H1 (cell line): ENCODE measurements at regions not wholly inside any gene's neighbourhood (a gene's known extent, or its start where the extent isn't known, plus 50 kb on each side); places are given as distances from the start of the nearest gene placed in this dataset.

Source experiments
- CTCF ChIA-PET: fragments of 300-600 bp; sonication (Branson Sonifier 250); formaldehyde crosslinking; loops from one replicate; lab custom pipeline; 2021; ENCODE audit not compliant: partially characterized antibody; lab: Charles Lee
- POLR2A ChIA-PET: fragments of 300-600 bp; sonication (Branson Sonifier 250); formaldehyde crosslinking; loops from one replicate; lab custom pipeline; 2021; ENCODE audit warnings: inconsistent platforms; ENCODE audit not compliant: partially characterized antibody; lab: Charles Lee
- DNase-seq, 2 experiments: peaks; one replicate each; pipeline versions ENCODE4 v3.0.0 to v3.0.0-alpha.2; 2010 to 2022; ENCODE audit warnings: low spot score in 2 of 2, low read depth in 1 of 2, mixed read lengths in 1 of 2
- FAIRE-seq: peaks from 2 replicates; lab custom pipeline; 2011; peaks lifted over from hg19 to GRCh38; lab: Jason Lieb, UNC
- H2AFZ ChIP-seq: 2 replicates; pipeline ENCODE4 v1.8.1; 2012; ENCODE audit warnings: low read length, inconsistent platforms
- H2AK5ac ChIP-seq: 2 replicates; pipeline ENCODE4 v1.6.1; 2013; ENCODE audit warnings: low read depth, low read length
- H2BK120ac ChIP-seq: replicated peaks from 2 replicates; pipeline ENCODE3; 2013; ENCODE audit warnings: low read depth, low read length, inconsistent platforms
- H2BK12ac ChIP-seq: 2 replicates; pipeline ENCODE4 v1.6.1; 2013; ENCODE audit warnings: low read depth, low read length
- H2BK15ac ChIP-seq: 2 replicates; pipeline ENCODE4 v1.6.1; 2013; ENCODE audit warnings: low read length
- H2BK20ac ChIP-seq: 2 replicates; pipeline ENCODE4 v1.6.1; 2013; ENCODE audit warnings: low read length
- H2BK5ac ChIP-seq: 2 replicates; pipeline ENCODE4 v1.6.1; 2013; ENCODE audit warnings: low read depth, low read length
- H3K14ac ChIP-seq: 2 replicates; pipeline ENCODE4 v1.6.1; 2013; ENCODE audit warnings: inconsistent platforms; ENCODE audit not compliant: insufficient read length
- H3K18ac ChIP-seq: 2 replicates; pipeline ENCODE4 v1.6.1; 2013; ENCODE audit warnings: low read length; ENCODE audit errors: extremely low read depth
- H3K23ac ChIP-seq: 2 replicates; pipeline ENCODE4 v1.6.1; 2013; ENCODE audit warnings: inconsistent platforms; ENCODE audit not compliant: insufficient read length
- H3K23me2 ChIP-seq: 2 replicates; pipeline ENCODE4 v1.6.1; 2013; ENCODE audit warnings: low read depth, low read length
- H3K27ac ChIP-seq: 2 replicates; pipeline ENCODE4 v1.6.1; 2011; ENCODE audit warnings: low read depth, low read length, inconsistent platforms
- H3K27me3 ChIP-seq, 4 experiments: replicated peaks in 1 of 4; 1 replicate in 1 of 4; 2 replicates in 3 of 4; pipeline versions ENCODE4 v1.6.1 to v1.8.1; 2011 to 2013; ENCODE audit warnings: low read length in 3 of 4, mild to moderate bottlenecking in 3 of 4, inconsistent platforms in 2 of 4, mixed read lengths in 2 of 4, moderate library complexity in 1 of 4; ENCODE audit not compliant: control insufficient read depth in 3 of 4, insufficient read depth in 3 of 4; ENCODE audit errors: extremely low read depth in 1 of 4
- H3K36me3 ChIP-seq, 4 experiments: 2 replicates each; pipeline versions ENCODE4 v1.6.1 to v1.8.1; 2011 to 2013; ENCODE audit warnings: mild to moderate bottlenecking in 4 of 4, low read length in 3 of 4, moderate library complexity in 2 of 4, control low read depth in 1 of 4, inconsistent platforms in 1 of 4; ENCODE audit not compliant: insufficient read depth in 4 of 4, control insufficient read depth in 2 of 4
- H3K4ac ChIP-seq: replicated peaks from 2 replicates; pipeline ENCODE3; 2013; ENCODE audit warnings: low read length, low read depth, mixed read lengths, inconsistent platforms; ENCODE audit not compliant: insufficient read length
- H3K4me1 ChIP-seq, 4 experiments: replicated peaks in 1 of 4; 1 replicate in 1 of 4; 2 replicates in 3 of 4; pipeline versions ENCODE4 v1.6.1 to v1.8.1; 2011 to 2013; ENCODE audit warnings: low read length in 3 of 4, inconsistent platforms in 2 of 4, mixed read lengths in 1 of 4; ENCODE audit not compliant: insufficient read depth in 4 of 4, control insufficient read depth in 3 of 4
- H3K4me2 ChIP-seq, 2 experiments: 2 replicates each; pipeline versions ENCODE4 v1.6.1 to v1.8.1; 2011 to 2013; ENCODE audit warnings: low read depth in 2 of 2, low read length in 2 of 2, control low read depth in 1 of 2, inconsistent platforms in 1 of 2, mild to moderate bottlenecking in 1 of 2; ENCODE audit not compliant: insufficient read depth in 1 of 2
- H3K4me3 ChIP-seq, 4 experiments: fragments of 200-600, 300-600 bp in 1 of 4; sonication (generic), shearing (Covaris generic), sonication (Bioruptor Twin) in 1 of 4; 2 replicates each; pipeline versions ENCODE4 v1.5.1 to v1.8.1; 2011 to 2016; ENCODE audit warnings: low read length in 4 of 4, low read depth in 3 of 4, control low read depth in 2 of 4, inconsistent platforms in 2 of 4, mild to moderate bottlenecking in 2 of 4, mixed read lengths in 1 of 4, moderate library complexity in 1 of 4; ENCODE audit not compliant: insufficient read depth in 2 of 4; ENCODE audit errors: extremely low read depth in 1 of 4
- H3K56ac ChIP-seq: replicated peaks from 2 replicates; pipeline ENCODE3; 2013; ENCODE audit warnings: low read depth, mild to moderate bottlenecking, mixed read lengths, low read length, inconsistent platforms; ENCODE audit not compliant: insufficient read length
- H3K79me1 ChIP-seq: 2 replicates; pipeline ENCODE4 v1.6.1; 2013; ENCODE audit warnings: low read depth, low read length, control low read depth
- H3K79me2 ChIP-seq, 2 experiments: 2 replicates each; pipeline versions ENCODE4 v1.6.1 to v1.8.1; 2012 to 2013; ENCODE audit warnings: low read length in 2 of 2, mild to moderate bottlenecking in 2 of 2, inconsistent platforms in 1 of 2; ENCODE audit not compliant: insufficient read depth in 2 of 2, control insufficient read depth in 1 of 2
- H3K9ac ChIP-seq, 4 experiments: replicated peaks in 1 of 4; 1 replicate in 1 of 4; 2 replicates in 3 of 4; pipeline versions ENCODE4 v1.6.1 to v1.8.1; 2011 to 2013; ENCODE audit warnings: low read depth in 3 of 4, low read length in 3 of 4, control low read depth in 2 of 4, mild to moderate bottlenecking in 2 of 4, moderate library complexity in 2 of 4, inconsistent platforms in 1 of 4; ENCODE audit errors: extremely low read depth in 1 of 4
- H3K9me3 ChIP-seq, 2 experiments: 2 replicates each; pipeline versions ENCODE4 v1.6.1 to v1.8.1; 2012 to 2013; ENCODE audit warnings: mild to moderate bottlenecking in 2 of 2, moderate library complexity in 2 of 2, control low read depth in 1 of 2, inconsistent platforms in 1 of 2, low read depth in 1 of 2, low read length in 1 of 2, mixed read lengths in 1 of 2; ENCODE audit not compliant: insufficient read depth in 2 of 2
- H4K20me1 ChIP-seq, 2 experiments: replicated peaks in 1 of 2; 2 replicates each; pipeline versions ENCODE3 to v1.8.1; 2011 to 2013; ENCODE audit warnings: inconsistent platforms in 2 of 2, low read length in 2 of 2, mild to moderate bottlenecking in 1 of 2; ENCODE audit not compliant: insufficient read depth in 2 of 2, control insufficient read depth in 1 of 2
- H4K5ac ChIP-seq: 2 replicates; pipeline ENCODE4 v1.6.1; 2013; ENCODE audit warnings: low read length, low read depth, mixed read lengths, inconsistent platforms; ENCODE audit not compliant: insufficient read length
- H4K8ac ChIP-seq: 2 replicates; pipeline ENCODE4 v1.8.0; 2013; ENCODE audit warnings: mild to moderate bottlenecking, moderate library complexity, low read length, inconsistent platforms; ENCODE audit not compliant: insufficient read depth; ENCODE audit errors: extremely low read depth
- H4K91ac ChIP-seq: replicated peaks from 2 replicates; pipeline ENCODE3; 2013; ENCODE audit warnings: low read length, mixed read lengths, inconsistent platforms; ENCODE audit not compliant: insufficient read length
- CBX5 ChIP-seq: fragments of 300-800, 300-1000 bp; sonication (generic); IDR thresholded peaks from 2 replicates; pipeline ENCODE4 v1.7.1; 2016; ENCODE audit warnings: antibody characterized with exemption, low read length, low read depth
- FOSL1 ChIP-seq: IDR thresholded peaks from 2 replicates; pipeline ENCODE4 v1.6.1; 2011; ENCODE audit warnings: mild to moderate bottlenecking, low read depth, low read length, moderate library complexity; ENCODE audit not compliant: insufficient read depth
- MAFK ChIP-seq: IDR thresholded peaks from 2 replicates; pipeline ENCODE4 v1.6.1; 2012; ENCODE audit warnings: low read depth, mild to moderate bottlenecking, improper control_type of control experiment, low read length
- POLR2A ChIP-seq, 2 experiments: IDR thresholded peaks; 1 replicate in 1 of 2; 2 replicates in 1 of 2; pipeline ENCODE4 v1.6.1; 2011; ENCODE audit warnings: low read depth in 2 of 2, low read length in 2 of 2, mild to moderate bottlenecking in 2 of 2; ENCODE audit errors: control extremely low read depth in 1 of 2
- POU5F1 ChIP-seq: IDR thresholded peaks from 2 replicates; pipeline ENCODE4 v1.6.1; 2011; ENCODE audit warnings: low read depth, mild to moderate bottlenecking, low read length, moderate library complexity
- SIRT6 ChIP-seq: IDR thresholded peaks from one replicate; pipeline ENCODE4 v1.7.1; 2012; ENCODE audit warnings: low read length, inconsistent platforms
- SIX5 ChIP-seq: IDR thresholded peaks from 2 replicates; pipeline ENCODE4 v1.6.1; 2011; ENCODE audit warnings: mild to moderate bottlenecking, low read depth, low read length
- TBP ChIP-seq: IDR thresholded peaks from 2 replicates; pipeline ENCODE4 v1.6.1; 2011; ENCODE audit warnings: low read depth, low read length, improper control_type of control experiment
- WGBS, 2 experiments: shearing (Covaris generic) in 1 of 2; methylation state at CpG; one replicate each; pipeline versions ENCODE4 v1.1.6 to v1.1.7; 2013 to 2015; ENCODE audit warnings: low lambda C conversion rate in 2 of 2, mixed read lengths in 2 of 2, inconsistent platforms in 1 of 2, low coverage in 1 of 2, missing lambda C conversion rate in 1 of 2; ENCODE audit not compliant: insufficient replicate concordance in 2 of 2, insufficient coverage in 1 of 2, insufficient read length in 1 of 2; ENCODE audit errors: extremely low coverage in 1 of 2, missing lambda C conversion rate in 1 of 2; 5-methylcytosine and 5-hydroxymethylcytosine counted together

DNA sequence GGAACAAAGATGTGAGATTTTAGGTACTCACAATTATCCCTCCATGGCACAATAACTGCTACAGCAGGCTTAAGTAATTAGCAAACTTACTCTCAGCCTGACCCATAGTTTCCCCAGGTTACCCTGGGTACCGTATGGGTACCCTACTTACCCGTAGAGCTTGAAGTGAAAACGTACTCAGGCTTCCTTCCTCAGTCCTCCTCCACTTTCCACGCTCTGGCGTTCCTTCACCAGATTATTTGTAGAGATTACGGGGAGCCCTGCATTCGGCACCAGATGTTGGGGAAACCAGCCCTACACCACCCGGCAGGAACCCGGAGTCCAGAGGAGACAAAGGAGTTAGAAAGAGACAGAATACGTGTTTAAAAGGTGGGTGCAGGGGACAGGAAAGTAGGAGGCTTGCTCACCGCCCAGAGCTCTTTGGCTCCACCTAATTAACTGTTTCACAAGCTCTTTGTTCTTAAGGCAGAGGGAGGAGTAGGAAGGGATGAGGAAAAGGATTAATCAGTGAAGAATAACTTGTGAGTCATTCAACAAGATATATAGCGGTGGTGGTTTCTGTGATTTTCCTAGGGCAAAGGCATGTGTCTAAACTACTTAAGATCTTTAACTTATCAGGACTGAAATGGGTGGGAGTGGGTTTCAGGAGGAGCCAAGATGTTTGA lies 1211.2 kb upstream of the TSPY4 start:
- DNase-seq = no peak
- FAIRE-seq = no peak
- ChIA-PET POLR2A (no interaction called here), CTCF (no interaction called here)
- no peak overlapping the region for H4K5ac ChIP-seq
- no peak overlapping the region for H3K18ac ChIP-seq
- H3K36me3 ChIP-seq = no peaks in the 10 kb centered on the region
- H3K4me1 ChIP-seq = no peaks in the 10 kb centered on the region
- H2BK5ac ChIP-seq = no peak overlapping the region
- no peak overlapping the region for H2AFZ ChIP-seq
- peaks cover 6 to 30% of the 10 kb centered on the region in 2 experiments; a peak in 2 of 4 replicates for H3K9me3 ChIP-seq
- H2BK20ac ChIP-seq = no peak overlapping the region
- H2BK120ac ChIP-seq = no peak overlapping the region
- H2BK15ac ChIP-seq = no peak overlapping the region
- no peak overlapping the region for H3K27ac ChIP-seq
- no peak overlapping the region for H3K4me3 ChIP-seq
- H3K79me1 ChIP-seq = no peaks in the 10 kb centered on the region
- no peak overlapping the region for H2AK5ac ChIP-seq
- no peak overlapping the region for H3K4ac ChIP-seq
- no peak overlapping the region for H2BK12ac ChIP-seq
- no peaks in the 10 kb centered on the region for H4K20me1 ChIP-seq
- no peak overlapping the region for H3K9ac ChIP-seq
- H3K4me2 ChIP-seq = no peak overlapping the region
- WGBS, 2 experiments = 87% methylated on average over 6 of the region's 12 CpGs; no CpG with 5 or more reads in 1 of the 2 experiments
- TF ChIP-seq CBX5 (no peak), POU5F1 (no peak), SIRT6 (no peak), SIX5 (no peak), FOSL1 (no peak), MAFK (no peak), POLR2A (IDR thresholded peaks at IDR 0.05; ENCODE audit: control extremely low read depth in 1 of 2, low read depth in 2 of 2, low read length in 2 of 2) (no peak), TBP (no peak)
- H3K79me2 ChIP-seq = no peaks in the 10 kb centered on the region
- no peak overlapping the region for H4K91ac ChIP-seq
- H3K56ac ChIP-seq = no peak overlapping the region
- no peak overlapping the region for H3K14ac ChIP-seq
- no peak overlapping the region for H3K23ac ChIP-seq
- H3K23me2 ChIP-seq = no peaks in the 10 kb centered on the region
- H3K27me3 ChIP-seq = no peaks in the 10 kb centered on the region
- no peak overlapping the region for H4K8ac ChIP-seq
